Stimulated activated CD8-positive, alpha-beta memory T cell treated with anti-CD3 and anti-CD28 coated beads, Interleukin-7, amount 100 ng/mL, for 1 hour (primary cell): ENCODE measurements at regions not wholly inside any gene's neighbourhood (a gene's known extent, or its start where the extent isn't known, plus 50 kb on each side); places are given as distances from the start of the nearest gene placed in this dataset.

Source experiments
- DNase-seq, 2 donors: peaks; one replicate each; pipeline ENCODE4 v3.0.0-alpha.2; 2020; ENCODE audit warnings: low read depth in 2 of 2

DNA sequence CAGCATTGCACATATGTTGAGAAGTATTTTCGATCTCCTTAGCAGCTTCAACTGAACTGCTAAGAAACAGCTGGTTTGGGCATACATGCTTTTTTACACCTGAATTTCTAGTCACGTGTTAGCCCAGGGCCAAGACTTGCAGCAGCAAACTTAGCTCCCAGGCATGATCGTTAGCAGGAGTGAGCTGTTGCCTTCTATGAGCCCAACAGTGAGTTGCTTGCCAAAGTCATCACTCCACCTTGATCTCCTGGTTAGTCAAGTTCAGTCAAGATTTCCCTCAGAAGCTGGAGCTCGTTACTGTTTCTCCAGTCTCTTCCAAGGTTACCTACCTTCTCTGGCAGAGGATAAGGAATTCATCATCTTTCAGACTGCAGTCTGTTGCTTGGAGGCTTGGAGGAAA, 100.4 kb upstream of the SEMA6D start:
- DNase-seq = no peak

DNA sequence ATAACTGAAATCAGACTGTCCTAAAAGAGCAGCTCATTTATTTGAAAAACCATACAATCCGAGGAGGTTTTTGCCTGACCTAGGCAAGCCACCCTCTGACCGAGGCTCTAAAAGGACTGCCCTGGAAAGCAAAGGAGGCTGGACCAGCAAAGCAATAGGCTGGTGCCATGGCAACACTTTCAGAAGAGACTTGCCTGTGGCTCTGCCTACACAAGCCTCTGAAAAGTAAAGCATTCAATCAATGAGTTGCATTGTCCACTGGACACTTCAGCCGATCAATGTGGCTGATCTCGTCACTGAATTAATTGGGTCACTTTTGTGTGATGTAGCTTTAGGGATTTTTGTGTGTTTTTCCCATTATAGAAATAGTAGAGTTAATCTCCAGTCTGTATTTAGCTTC, 99.1 kb upstream of the SEMA6D start:
- no peak for DNase-seq

DNA sequence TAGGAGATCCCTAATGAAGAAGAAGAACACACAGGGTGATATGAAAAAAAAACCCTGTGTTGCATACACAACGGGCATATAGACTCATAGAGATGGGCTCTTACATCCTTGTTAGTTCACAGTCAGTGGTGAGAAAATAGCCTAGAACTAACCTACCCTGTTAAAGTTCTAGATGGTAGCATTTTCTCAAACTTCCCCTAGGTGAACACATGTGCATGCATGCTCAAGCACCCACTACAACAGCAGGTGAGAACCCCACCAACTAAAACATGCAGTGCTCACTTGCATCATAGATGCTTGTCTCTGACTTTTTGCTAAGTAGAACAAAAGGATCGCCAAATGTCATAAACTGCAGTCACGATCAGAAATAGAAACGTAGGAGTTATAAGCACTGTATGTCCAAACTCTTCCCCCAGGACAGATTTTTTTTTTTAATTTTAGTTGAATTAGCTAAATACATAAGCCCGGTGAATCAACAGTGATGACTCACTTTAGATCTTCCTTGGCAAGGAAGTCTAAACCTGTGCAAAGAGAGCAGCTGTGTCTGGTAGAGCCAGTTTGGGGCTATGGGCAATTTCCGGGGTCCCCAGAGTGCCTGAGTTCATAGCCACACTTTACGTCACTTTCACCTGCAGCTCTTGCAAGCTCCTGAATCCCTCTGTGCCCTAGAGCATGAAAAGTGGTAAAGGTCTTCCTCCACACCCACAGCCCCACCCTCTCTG, 96.2 kb upstream of the SEMA6D start:
- no peak for DNase-seq

DNA sequence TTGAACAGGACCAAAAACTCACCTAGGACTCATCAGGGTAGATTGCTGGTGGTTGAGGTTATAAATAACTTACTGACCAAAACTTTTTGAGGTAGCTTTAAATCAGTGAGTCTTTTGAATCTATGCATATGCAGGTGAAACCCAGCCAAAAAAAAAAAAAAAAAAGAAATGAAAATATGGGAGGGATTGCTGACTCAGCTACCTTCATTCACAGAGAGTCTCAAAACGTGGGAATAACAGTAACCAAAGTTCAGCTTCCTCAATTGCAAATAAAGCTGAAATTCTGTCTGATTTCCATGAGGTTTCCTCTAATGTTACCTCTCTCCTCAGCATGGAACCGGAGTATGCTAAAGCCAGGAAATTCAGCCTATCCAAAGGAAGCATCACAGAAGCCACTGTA, 95.2 kb upstream of the SEMA6D start:
- DNase-seq = no peak

DNA sequence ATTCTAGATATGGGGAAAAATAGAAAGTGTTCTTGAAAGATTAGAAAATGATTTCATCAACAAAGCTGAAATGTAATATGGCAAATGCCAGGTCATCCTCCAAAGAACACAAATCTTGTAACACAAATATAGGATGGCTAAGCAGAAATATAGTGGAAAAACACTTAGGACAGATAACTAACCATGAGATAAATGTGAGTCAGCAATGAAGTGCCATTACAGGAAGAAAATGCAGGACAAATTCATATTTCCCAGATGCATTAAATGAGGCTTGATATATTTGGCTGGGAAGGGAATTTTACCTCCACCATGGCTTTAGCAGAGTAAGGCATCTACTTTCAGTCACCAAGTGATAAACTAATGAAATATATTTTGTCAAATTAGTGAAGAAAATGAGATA, 92.8 kb upstream of the SEMA6D start:
- DNase-seq = no peak

DNA sequence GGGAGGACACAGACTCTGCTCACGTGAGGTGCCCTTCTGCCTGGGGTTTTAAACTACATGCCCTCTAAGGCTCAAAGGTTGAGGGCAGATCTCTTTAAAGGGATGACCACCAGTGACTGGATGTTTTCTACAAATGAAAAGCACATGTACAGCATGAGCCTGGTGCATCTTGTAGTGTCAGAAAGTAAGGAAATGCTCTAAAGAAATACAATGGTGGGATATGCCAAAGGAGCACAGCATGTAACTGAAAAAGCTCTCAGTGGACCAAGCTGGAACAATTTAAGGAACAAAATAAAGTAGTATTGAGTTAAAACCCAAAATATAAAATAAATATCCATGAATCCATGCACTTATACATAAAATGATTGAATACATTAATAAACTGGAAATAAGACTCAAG, 78.3 kb upstream of the SEMA6D start:
- no peak for DNase-seq

DNA sequence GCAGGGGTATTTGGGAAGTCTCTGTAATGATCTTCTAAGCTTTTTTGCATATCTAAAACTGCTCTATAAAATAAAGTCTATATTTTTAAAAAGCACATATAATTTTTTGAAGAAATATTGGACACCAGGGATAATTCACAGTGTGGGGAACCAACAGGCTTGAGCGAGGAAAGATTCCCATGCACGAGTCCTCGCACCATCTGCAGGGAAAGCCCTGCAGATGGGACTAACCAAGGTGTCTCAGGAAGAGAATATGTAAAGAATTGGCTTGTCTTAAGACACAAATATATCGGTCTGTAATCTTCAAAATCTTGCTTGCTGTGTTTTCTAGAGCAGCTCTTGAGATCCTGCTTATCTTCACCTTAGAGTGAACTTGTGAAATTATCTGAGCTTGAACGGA, 77.2 kb upstream of the SEMA6D start:
- no peak for DNase-seq

DNA sequence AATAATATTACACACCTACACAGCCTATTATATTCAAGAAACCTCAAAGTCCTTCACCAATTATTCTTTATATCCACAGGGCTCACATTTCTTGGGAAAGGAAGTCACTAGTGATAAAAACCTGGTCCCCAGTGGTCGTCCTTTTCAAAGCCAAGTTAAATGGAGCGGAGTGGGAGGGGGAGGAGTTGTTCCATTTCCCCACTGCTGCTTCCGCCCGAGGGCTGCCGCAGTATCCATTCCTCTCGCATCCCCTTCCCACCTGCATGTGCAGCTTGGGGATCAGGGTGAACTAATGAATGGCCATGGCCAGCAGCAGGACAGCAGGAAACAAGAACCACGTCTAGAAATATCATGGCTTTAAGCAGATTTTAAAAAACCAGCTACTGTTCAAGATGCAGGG, 76.4 kb upstream of the SEMA6D start:
- DNase-seq = no peak

DNA sequence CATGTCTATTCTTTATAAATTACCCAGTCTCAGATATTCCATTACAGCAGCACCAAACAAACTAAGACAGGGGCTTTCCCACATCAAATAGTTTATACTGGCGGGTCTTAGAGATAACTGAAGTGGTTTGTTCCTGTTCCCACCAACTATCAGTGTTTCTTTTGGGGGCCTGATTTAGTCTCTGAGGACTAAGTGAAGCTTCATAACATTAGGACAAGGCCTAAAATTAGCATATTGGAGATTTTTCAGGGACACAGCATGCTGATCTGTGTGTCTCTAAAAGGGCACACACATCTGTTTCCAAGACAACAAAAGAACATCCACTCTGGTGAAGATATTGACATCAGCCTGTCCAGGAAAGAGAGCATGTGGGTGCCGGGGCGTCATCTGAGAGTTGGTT, 72.6 kb upstream of the SEMA6D start:
- DNase-seq = no peak

DNA sequence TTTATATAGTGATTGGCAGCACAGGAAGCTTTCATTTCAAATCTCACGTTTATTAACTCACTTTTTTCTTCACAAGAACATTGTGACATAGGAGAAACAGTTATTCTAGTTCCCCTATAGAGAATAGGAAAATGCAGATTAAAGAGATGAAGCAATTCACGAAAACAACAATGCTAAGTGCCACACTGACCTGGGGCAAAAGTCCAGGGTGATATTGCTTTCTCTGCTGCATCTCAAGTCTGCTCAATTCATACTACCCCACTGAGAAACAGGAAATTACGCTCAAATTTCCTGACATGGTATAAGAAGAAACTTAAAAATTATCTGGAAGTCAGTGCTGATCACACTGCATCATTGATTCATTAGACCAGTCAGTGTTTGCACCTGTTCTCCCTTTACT, 66.7 kb upstream of the SEMA6D start:
- DNase-seq = no peak

DNA sequence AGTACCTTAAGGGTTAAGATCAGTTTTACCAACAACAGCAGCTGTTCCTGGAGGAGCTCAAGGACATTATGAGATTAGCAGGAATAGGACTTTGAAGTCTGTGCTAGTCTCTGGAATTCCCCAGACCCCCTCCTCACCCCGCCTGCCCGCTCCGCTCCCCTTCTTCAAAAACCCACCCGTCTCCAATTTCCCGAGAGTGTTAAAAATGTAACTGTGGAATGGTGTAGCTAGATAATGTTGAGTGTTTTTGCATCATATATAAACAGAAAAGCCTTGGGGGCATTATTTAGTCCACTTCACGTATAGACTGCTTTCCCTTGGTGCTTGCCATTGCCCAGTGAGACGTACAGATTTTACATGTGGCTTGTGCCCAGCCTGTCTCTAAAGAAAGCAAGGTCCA, 65.0 kb upstream of the SEMA6D start:
- DNase-seq = no peak

DNA sequence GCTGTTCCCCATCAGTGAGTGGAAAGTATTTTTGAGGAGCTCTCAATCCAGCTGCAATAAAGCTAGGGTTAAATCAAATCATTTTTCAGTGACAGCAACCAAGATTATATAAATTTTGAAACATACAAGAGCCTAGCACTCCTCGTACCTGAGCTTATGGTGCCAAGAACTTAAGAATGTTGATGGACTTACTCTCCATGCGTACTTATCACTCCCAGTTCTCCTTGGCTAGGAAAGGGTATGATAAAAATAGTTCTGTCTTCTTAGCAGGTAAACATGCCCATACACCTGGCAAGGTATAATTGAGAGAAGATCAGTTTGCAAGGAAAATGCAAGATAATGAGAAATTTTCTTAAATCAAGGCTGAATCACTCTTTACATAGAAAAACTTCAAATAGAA, 64.5 kb upstream of the SEMA6D start:
- DNase-seq = no peak

DNA sequence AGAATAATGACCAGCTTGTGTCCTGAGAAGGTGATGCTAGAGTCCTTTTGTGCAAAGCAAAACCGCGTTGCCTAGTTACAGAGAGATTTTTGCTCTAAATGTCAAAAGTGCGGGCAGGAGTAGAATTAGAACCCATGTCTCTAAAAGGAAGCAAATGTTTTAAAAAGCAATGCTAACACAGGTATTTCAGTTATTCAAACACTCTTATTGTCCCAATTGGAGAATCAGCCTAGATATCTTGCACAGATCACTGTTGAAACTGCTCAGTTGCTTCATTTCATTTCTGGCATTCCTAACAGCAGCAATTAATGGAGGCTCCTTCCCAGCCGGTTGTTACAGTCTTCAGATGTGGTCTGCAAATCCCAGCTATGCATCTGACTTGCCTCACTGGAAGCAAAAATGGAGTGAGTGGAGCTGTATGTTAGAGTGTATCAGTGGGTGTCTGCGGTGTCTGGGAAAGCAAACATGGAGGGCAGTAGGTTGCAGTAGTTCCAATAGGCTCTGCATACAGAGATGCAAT, 55.6 kb upstream of the SEMA6D start:
- DNase-seq = no peak

DNA sequence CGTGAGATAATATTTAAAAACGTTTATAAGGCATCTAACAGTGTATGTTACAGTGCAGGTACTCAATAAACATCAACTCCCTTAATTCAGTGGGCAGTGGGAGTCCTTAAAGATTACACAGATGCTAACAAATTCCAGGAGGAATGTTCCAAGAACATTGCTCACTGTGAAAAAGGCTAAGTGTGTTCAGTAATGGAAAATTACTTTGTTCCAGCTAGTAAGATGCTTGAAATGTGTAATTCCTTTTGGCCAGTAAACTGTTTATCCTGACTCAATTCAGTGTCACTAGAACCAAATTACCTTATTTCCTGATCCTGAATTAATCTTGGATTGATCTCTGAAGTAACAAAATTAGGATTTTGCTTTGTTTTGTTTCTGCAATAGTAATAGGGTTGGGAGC, 54.2 kb upstream of the SEMA6D start:
- no peak for DNase-seq
